SK-N-SH (cell line): ENCODE measurements at regions not wholly inside any gene's neighbourhood (a gene's known extent, or its start where the extent isn't known, plus 50 kb on each side); places are given as distances from the start of the nearest gene placed in this dataset.

Source experiments
- ELF1 ChIP-seq: IDR thresholded peaks from 2 replicates; pipeline ENCODE4 v1.4.0; 2012
- EZH2phosphoT487 ChIP-seq: fragments of 200-600 bp; sonication (generic); IDR thresholded peaks from 2 replicates; pipeline ENCODE4 v1.6.1; 2017; ENCODE audit warnings: low read depth, mixed run types, mild to moderate bottlenecking, antibody characterized with exemption, moderate library complexity, borderline replicate concordance
- FOXM1 ChIP-seq: IDR thresholded peaks from 2 replicates; pipeline ENCODE4 v1.4.0; 2012; ENCODE audit warnings: low read depth, mild to moderate bottlenecking
- GABPA ChIP-seq: IDR thresholded peaks from 2 replicates; pipeline ENCODE4 v1.4.0; 2012; ENCODE audit warnings: low read depth, mild to moderate bottlenecking
- MXI1 ChIP-seq: IDR thresholded peaks from 2 replicates; pipeline ENCODE4 v1.6.1; 2012; ENCODE audit warnings: mild to moderate bottlenecking, low read depth, low read length, improper control_type of control experiment
- POLR2AphosphoS5 ChIP-seq: IDR thresholded peaks from 2 replicates; pipeline ENCODE4 v1.6.1; 2012; ENCODE audit warnings: low read depth, low read length
- RAD21 ChIP-seq: IDR thresholded peaks from 2 replicates; pipeline ENCODE4 v1.6.1; 2012; ENCODE audit warnings: mild to moderate bottlenecking, low read length
- TAF1 ChIP-seq: IDR thresholded peaks from 2 replicates; pipeline ENCODE4 v1.6.1; 2012; ENCODE audit warnings: low read depth, mild to moderate bottlenecking, low read length, moderate library complexity, borderline replicate concordance
- TF ChIP-seq, protein P1 (sequence below): fragments of 200-600 bp; sonication (generic); IDR thresholded peaks from 2 replicates; pipeline ENCODE4 v1.6.1; 2017; ENCODE audit warnings: antibody characterized with exemption, mild to moderate bottlenecking, moderate library complexity
- TF ChIP-seq, protein P2 (sequence below): IDR thresholded peaks from 2 replicates; pipeline ENCODE4 v1.4.0; 2012; ENCODE audit warnings: low read depth, borderline replicate concordance
- TF ChIP-seq, protein P3 (sequence below): IDR thresholded peaks from 2 replicates; pipeline ENCODE4; 2012

DNA sequence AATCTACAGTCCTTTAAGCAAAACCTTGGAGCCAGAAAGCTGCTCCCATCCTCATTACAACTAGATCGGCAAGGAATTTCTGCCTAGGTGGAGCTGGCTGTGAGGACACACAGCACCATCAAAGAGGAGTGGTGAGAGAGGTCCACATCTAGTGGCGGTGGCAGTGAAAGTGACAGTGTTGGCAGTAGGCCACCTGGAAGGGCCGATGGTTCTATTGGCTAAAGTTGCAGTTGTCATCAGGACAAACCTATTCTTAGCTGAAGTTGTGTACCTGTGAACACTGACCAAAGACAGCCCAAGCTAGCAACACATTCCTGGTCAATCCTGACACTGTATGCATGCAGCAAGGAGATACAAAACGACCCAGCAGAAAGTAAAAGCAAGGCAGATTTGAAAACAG lies 218.1 kb upstream of the CHAC2 start:
- TF ChIP-seq RAD21 = no peak
- TF ChIP-seq, protein P1, sequence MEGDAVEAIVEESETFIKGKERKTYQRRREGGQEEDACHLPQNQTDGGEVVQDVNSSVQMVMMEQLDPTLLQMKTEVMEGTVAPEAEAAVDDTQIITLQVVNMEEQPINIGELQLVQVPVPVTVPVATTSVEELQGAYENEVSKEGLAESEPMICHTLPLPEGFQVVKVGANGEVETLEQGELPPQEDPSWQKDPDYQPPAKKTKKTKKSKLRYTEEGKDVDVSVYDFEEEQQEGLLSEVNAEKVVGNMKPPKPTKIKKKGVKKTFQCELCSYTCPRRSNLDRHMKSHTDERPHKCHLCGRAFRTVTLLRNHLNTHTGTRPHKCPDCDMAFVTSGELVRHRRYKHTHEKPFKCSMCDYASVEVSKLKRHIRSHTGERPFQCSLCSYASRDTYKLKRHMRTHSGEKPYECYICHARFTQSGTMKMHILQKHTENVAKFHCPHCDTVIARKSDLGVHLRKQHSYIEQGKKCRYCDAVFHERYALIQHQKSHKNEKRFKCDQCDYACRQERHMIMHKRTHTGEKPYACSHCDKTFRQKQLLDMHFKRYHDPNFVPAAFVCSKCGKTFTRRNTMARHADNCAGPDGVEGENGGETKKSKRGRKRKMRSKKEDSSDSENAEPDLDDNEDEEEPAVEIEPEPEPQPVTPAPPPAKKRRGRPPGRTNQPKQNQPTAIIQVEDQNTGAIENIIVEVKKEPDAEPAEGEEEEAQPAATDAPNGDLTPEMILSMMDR = no peak
- no peak for TF ChIP-seq GABPA
- TF ChIP-seq, protein P2, sequence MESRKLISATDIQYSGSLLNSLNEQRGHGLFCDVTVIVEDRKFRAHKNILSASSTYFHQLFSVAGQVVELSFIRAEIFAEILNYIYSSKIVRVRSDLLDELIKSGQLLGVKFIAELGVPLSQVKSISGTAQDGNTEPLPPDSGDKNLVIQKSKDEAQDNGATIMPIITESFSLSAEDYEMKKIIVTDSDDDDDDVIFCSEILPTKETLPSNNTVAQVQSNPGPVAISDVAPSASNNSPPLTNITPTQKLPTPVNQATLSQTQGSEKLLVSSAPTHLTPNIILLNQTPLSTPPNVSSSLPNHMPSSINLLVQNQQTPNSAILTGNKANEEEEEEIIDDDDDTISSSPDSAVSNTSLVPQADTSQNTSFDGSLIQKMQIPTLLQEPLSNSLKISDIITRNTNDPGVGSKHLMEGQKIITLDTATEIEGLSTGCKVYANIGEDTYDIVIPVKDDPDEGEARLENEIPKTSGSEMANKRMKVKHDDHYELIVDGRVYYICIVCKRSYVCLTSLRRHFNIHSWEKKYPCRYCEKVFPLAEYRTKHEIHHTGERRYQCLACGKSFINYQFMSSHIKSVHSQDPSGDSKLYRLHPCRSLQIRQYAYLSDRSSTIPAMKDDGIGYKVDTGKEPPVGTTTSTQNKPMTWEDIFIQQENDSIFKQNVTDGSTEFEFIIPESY = no peak
- no peak for TF ChIP-seq ELF1
- TF ChIP-seq TAF1 = no peak
- no peak for TF ChIP-seq FOXM1
- TF ChIP-seq MXI1 = no peak
- TF ChIP-seq POLR2AphosphoS5 = no peak
- TF ChIP-seq EZH2phosphoT487 = no peak
- TF ChIP-seq, protein P3, sequence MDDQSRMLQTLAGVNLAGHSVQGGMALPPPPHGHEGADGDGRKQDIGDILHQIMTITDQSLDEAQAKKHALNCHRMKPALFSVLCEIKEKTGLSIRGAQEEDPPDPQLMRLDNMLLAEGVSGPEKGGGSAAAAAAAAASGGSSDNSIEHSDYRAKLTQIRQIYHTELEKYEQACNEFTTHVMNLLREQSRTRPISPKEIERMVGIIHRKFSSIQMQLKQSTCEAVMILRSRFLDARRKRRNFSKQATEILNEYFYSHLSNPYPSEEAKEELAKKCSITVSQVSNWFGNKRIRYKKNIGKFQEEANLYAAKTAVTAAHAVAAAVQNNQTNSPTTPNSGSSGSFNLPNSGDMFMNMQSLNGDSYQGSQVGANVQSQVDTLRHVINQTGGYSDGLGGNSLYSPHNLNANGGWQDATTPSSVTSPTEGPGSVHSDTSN = no peak
